Left colon (tissue), 2 donors: ENCODE measurements at regions not wholly inside any gene's neighbourhood (a gene's known extent, or its start where the extent isn't known, plus 50 kb on each side); places are given as distances from the start of the nearest gene placed in this dataset.

Experiments used
- ATAC-seq: fragments of 200-7000 bp; cut with Tn5 transposase; one replicate; pipeline ENCODE4 v1.9.1; 2020; ENCODE audit warnings: mild to moderate bottlenecking, moderate library complexity
- DNase-seq, 2 donors: peaks; one replicate each; pipeline ENCODE4 v3.0.0-alpha.2; 2020
- intact Hi-C, 2 donors: fragments of 100-400 bp; cut with DNase I in 1 of 2; cut with micrococcal nuclease in 1 of 2; formaldehyde crosslinking; loops; one replicate each; pipeline versions ENCODE4 v1.11.2 to v1.14.0; 2022; cut with DNase I, micrococcal nuclease
- donor health status: DM: no; HTN: no; CAD: no.
- donor health status: DM: yes; HTN: yes; CAD: no.

DNA sequence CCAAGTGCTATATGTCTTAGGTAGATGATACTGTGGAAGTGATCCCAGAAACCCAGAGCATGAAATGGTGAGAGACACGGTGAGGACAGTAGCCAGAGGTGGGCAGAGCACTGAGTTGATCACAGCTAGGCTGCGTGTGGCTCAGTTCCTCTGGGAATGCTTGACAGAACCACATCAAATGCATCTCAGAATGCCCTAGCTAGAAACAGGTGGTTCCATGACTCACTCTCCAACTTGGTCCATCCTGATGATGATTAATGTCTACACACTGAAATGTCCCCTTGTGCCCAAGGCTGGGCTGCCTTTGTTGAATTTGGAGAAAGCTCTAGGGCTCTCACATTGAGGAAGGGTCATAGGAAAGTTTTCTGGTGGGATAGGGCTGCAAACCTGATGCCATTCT is 113.6 kb downstream of the ZNF518B start:
- intact Hi-C loops: no loop called here
- ATAC-seq (no peak), DNase-seq (no peak)

DNA sequence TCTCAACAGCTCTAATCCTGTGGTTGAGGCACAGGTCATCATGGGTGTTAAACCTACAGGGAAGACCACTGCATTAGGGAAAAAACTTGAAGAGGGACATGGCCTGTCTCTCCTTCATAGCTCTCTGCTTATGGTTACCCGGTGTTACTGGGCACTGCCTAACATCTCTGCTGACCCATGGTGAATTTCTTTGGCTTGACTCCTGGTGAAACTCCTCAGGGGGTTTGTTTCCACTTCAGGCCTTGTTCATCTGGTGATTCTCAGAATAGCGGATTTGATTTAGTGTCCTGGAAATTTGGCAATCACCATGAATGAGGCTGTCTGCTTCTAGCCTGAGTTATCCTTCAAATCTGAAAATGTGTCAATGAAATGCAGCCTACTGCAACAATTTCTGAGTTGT is 114.4 kb downstream of the ZNF518B start:
- intact Hi-C loops: no loop called here
- no peak for ATAC-seq
- DNase-seq: no peak

DNA sequence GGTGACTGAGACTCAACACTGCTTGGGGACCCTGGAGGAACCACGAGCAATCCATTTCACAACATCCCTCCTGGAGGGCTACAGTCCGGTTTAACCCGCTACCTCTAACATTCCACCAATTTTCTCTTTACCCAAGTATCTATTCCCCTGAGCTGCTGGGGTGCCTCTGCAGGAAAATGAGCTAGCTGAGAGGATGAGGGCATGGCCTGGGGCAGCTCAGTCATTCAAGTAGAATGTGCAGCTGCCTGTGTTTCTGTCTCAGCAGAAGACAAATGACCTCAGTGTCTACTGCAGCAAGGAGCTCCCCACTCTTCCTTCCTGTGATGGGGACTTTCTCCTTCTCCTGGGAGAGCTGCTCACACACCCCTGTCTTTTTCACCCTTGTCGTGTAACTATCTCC is 120.8 kb downstream of the ZNF518B start:
- intact Hi-C loops: no loop called here
- no peak for ATAC-seq
- DNase-seq: no peak

DNA sequence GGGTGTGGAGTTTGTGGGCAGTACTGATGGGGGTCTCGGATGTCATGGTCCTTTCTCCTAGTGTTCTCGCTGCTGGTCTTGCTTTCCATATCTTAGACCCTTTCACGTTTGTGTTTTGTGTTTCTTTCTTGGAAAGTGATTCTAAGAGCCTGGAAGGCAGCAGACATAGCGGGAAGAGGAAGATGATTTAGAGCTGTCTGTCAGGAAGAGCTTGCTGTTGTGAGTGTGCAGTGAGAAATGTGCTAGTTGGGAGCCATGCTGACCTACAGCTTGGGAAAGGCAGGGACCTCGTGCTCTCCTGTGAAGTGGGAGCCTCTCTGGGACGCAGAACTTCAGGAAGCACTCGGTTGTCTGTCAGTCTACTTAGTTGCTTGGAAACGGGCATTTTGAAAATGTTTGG is 122.2 kb downstream of the ZNF518B start:
- no peak for ATAC-seq
- no peak for DNase-seq
- intact Hi-C loops: no loop called here

DNA sequence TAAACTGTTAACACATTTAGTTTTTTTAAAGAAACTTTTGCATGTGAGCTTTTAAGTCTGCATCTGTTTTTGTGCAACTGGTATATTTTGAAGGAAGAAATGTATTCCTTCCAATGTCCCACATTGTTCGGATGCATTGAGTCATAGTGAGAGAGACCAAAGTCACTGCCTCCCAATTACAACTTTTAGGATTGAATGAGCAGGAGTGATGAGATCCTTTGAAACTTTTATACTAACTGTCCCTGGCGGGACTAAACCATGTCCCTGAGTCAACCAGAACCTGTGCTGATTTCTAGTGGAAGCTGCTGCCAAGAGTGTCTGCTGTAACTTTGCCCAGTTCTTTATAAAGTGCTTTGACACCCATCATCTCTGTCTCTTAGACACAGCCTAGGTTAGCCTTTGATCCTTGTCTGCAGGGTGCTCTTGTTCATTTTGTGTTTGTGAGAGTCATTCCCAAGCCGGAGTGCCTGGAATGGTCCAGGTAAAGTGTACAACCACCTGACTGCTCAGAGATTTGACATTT is 122.7 kb downstream of the ZNF518B start:
- ATAC-seq: no peak
- intact Hi-C loops: no loop called here
- no peak for DNase-seq

DNA sequence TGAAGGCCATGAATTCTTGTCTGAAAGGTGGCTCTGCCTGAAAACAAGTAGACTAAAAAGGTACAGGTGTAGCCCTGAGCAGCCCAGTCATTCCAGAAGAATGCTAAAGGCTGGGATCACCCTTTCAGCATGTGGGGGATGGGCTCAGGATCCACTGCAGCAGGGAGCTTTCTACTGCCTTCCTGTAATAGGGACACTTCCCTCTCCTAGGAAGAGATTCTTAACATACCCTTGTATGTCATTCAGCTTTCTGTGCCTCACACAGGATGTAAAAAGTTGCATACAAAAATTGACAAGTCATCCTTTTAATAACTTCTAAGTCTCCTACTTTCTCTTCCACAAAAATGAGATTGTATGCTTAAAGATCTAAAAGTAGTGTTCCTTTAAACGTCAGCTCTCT is 123.3 kb downstream of the ZNF518B start:
- intact Hi-C loops: no loop called here
- ATAC-seq (no peak), DNase-seq (no peak)

DNA sequence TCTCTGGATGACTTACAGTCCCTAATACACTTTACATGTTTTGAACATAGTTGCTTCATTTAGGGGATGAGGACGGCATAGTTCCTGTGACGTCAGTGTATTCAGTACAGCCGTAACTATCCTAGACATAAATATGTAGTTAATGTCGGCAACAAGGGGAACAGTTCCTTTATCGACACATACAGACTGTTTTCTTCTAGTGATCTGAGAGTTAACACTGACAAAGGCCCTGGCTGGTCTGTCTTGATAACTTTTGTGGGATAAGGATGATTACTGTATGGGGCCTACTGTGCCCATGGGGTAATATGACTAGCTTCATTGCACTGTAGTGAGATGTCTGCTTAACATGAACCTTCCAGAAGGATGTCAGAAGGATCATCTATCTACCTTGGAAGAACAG is 131.2 kb downstream of the ZNF518B start:
- intact Hi-C loops: no loop called here
- no peak for DNase-seq
- ATAC-seq: no peak

DNA sequence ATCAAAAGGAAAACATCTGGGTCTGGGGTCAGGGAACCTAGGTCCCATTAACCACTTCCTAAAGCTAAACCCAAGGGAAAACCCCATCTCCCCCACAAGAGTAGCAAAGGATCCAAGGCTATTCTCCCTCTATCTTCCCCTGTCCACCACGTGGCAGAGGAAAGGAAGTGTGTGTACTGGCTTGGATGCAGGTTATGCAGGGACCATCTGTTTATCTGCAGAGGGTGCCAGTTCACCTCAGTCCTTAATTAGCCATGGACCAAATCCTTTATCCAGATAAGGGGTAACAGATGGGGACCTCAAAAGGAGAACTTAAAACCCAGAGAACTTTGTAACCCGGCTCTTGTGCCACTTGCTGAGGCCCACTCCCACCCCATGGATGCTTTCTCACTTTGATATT is 135.3 kb downstream of the ZNF518B start:
- intact Hi-C loops: no loop called here
- no peak for ATAC-seq

DNA sequence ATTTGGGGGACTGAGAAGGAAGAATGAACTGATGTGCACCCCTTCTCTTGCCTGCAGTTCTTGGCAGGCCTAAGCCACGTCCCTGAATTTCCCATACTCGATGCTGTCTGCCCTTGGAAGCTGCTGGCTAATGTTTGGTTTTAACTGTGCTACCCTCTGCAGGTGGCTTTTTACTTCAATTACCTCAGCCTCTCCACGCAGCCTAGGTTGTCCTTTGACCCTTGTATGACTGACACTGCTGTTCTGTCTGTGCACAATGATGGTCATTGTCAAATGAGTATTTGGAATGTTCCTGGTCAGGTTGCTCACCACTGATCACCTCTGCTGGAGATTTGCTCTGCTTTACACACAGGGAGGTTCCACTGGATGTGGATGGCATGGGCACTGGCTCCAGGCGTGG is 137.1 kb downstream of the ZNF518B start:
- no peak for DNase-seq
- intact Hi-C loops: no loop called here
- peak; percentile 15 for ATAC-seq

More for the DNA sequence above, 135.3 kb downstream of the ZNF518B start:
- DNase-seq: no peak

DNA sequence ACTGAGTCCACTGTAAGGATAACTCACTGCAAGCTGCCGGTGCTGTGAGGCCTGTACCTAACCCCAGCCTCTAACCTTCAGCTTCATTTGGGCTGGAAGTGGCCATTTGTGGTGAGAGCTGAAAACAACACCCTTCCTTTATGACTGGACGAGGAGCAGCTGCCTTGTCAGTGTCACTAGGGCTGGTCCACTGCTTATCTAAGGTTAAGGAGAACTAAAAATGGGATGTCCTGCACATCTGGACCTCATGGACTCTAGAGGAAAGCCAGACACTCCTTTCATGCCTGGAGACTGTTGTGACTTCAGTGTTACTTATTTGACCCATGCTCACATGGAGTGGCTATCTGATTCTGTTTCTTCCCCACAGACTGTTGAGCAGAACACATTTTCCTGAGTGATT is 139.9 kb downstream of the ZNF518B start:
- ATAC-seq (no peak), DNase-seq (no peak)
- intact Hi-C loops: no loop called here

DNA sequence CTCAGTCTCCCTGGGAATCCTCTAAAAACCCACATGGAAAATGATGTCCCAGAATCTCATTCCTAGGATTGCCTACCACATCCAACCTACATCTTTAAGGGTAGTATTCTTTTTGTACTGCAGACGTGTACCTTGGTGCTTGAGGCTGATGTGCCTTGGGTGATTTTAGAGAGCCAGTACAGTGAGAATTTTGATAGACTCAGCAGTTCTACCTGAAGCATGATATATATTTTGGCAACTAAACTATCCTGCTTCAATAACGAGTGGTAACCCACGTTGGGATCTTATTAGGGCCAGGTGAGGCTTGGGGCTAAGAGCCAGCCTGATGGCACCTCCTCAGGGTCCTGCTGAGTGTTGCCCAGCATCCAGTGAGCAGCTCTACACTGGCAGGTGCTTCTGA is 140.4 kb downstream of the ZNF518B start:
- no peak for ATAC-seq
- DNase-seq: no peak

DNA sequence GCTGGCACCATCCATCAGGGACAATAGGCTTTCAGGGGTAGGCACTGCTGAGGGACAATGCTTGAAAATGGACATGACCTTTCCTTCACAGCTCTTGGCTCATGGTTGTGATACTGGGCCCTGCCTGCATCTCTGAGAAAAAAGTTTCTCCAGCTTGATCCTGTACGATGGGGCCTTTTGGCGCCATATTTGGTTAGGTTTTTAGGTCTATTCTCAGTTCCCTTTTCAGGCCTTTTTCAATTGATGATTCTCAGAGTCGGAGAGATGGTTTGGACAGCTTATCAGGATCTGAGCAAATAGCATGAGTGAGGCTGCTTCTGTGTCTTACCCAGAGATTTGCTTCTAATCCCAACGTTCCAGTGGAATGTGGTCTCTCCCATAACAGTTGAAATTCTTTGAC is 141.6 kb downstream of the ZNF518B start:
- ATAC-seq (no peak), DNase-seq (no peak)
- intact Hi-C loops: no loop called here

More for the DNA sequence above, 140.4 kb downstream of the ZNF518B start:
- intact Hi-C loops: no loop called here

DNA sequence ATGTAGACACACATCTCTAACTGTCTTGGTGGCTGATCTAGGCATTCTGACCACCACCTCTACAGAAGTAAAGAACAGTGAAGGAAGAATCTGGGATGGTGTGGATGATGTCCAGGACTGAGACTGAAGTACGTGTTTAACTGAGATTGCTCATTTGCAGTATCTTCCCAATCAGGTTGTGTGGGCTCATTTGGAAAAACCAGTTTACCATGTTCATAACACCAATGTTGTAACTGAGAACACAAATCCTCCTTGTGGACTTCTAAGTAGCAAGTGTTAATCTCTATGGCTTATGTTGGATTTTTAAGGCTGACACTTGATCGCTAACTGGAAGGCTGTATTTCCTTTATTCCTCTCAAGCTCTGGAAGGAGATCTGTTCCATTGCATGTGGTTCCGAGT is 144.7 kb downstream of the ZNF518B start:
- DNase-seq (no peak), ATAC-seq (no peak)
- intact Hi-C loops: no loop called here

DNA sequence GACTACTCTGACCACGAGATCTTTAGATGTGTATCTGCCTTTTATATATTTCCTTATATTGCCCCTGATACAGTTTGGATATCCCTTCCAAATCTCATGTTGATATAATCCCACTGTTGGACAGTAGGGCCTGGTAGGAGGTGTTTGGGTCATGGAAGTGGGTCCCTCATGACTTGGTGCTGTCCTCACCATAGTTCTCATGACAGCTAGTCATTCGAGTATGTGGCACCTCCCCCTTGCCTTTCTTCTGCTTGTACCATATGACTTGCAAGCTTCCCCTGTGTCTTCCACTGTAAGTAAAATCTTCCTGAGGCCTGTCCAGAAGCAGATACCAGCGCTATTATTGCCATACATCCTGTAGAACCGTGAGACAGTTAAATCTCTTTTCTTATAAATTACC is 145.3 kb downstream of the ZNF518B start:
- intact Hi-C loops: no loop called here
- no peak for DNase-seq
- no peak for ATAC-seq

DNA sequence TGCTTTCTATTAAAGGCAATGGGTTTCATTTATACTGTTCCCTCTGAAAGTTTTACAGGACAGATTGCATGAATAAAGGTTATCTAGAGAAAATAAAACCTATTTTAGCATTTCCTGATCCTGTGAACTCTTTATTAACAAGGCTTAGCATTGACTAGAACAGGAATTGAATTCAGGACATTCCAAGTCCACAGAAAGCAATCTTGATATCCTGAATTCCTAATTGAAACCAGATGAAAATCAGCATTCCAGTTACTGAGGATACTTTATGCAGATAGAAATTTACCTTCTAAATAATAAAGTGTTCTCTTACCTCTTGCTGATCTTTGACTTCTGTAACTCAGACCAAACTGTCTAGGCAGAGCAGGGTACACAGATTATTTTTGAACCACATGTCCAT is 151.4 kb downstream of the ZNF518B start:
- no peak for ATAC-seq

DNA sequence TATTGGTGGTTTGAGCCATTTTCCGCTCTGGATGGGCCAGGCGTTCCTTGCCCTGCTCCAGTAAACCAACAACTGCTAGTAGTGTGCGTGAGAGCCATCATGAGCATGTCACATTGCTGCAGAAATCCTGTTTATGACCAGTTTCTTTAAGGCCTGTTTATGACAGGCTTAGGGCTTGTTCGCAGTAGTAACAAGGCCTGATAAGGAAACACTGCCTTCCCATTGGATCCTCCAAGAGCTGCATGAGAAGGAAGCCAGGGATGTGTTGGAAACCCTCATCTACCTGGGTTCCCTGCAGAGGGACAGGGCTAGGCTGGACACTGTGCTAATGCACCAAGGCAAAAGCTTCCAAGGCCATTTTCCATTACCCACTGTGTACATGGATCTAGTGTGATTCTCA is 153.9 kb downstream of the ZNF518B start:
- intact Hi-C loops: no loop called here
- DNase-seq (no peak), ATAC-seq (peak; percentile 85)

More for the DNA sequence above, 151.4 kb downstream of the ZNF518B start:
- intact Hi-C loops: no loop called here
- no peak for DNase-seq

DNA sequence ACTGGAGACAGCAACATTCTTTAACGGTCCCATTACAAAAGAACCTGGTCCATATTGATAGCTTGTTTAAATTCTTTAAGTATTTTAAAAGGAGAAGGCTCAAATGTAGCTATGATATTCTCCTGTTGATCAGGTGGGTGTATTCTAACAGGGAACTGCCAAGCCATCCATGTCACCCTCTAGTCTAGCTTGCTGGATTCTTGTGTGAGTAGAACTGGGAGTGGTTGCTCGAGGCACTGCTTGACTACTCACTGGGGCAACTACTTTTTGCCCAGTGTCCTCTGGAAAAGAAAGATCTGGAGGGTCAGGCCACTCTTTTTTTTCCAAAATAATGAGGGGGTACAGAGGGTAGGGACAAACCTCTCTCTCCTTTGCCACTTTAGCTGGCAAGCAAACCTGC is 155.1 kb downstream of the ZNF518B start:
- DNase-seq (no peak), ATAC-seq (no peak)
- intact Hi-C loops: no loop called here

DNA sequence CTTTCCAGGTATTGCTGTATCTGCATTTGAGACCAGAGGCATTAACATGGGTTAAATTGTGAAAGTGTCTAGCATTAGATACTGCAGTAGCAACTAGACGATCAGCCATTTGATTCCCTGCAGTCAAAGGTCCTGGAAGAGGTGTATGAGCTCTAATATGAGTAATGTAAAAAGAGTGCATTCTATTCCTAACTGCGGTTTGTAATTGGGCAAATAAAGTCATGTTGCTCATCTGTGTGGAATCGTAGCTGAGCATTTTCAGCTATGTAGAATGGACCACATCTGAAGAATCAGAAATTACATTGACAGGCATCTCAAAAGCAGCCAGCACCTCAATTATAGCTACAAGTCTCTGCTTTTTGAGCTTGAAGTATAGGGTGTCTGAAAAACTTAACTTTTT is 157.6 kb downstream of the ZNF518B start:
- no peak for DNase-seq
- no peak for ATAC-seq
- intact Hi-C loops: no loop called here

DNA sequence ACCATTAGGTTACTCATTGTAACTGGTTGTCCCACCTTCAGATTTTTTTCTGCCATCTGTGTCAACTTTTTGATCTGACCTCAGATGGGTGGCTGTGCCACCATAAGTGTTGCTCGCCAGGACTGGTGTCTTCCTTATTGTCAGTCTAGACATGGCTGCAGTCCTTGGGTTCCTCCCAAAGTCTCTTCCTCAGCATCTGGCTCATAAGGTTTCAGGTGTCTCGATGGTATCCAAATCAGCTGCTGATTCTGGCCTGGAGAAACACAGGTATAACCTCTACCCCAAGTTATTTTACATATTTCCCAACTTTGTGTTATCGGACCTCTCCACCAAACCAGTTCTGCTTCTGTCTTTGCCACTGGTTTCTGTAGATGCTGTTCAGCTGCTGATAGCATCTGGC is 158.5 kb downstream of the ZNF518B start:
- intact Hi-C loops: no loop called here
- DNase-seq: no peak
- ATAC-seq: no peak

DNA sequence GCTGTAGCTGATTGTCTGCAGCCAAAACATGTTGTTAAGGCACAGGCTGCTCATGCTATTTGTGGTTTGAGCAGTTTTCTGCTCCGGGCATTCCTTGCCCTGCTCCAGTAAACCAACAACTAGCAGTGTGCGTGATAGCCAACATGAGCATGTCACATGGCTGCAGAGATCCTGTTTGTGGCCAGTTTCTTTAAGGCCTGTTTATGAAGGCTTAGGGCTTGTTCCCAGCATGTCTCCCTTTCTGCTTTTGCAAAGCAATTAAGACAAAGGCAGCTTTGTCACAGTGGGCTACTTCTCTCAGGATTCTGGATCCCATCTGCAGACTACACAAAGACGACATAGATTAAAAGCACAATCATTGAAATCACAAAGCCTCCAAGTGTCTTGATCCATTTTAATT is 160.5 kb downstream of the ZNF518B start:
- ATAC-seq (no peak), DNase-seq (no peak)
- intact Hi-C loops: no loop called here

DNA sequence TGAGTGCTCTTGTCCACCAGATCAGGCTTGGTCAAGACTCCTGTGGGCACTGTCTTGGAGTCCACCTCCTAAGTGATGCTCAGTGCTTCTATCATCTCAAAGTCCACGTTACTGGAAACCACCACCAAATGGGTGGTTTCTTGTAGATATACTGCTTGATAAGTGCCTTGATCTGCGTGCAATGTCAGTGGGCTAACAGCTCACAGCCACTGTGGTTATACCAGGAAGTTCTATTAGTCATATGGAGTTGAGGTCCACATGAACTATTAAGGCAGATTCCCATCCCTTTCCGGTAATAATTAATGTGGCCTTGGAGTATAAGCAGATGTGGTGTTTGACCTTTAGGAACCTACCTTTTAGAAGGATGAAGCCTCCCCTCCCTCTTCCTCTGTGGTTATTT is 161.9 kb downstream of the ZNF518B start:
- ATAC-seq (no peak), DNase-seq (no peak)
- intact Hi-C loops: no loop called here

DNA sequence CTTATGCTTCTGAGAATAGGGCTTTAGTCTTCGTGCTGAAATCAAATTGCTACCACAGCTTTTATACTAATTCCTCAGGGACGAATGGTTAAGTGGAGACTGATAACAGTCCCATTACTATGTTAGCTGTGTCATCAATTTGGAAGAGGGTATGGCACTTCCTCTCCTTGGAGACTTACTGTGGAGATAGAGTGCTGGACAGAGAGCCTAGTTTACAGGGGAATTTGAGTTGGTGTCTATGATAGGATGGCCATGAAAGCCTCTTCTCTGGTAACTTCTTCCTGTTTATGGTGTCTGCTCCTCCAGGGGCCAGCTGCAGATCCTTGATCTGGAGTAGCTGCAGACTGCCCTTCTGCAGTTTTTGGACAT is 167.7 kb downstream of the ZNF518B start:
- DNase-seq: no peak
- intact Hi-C loops: no loop called here
- no peak for ATAC-seq
